ENCODE measurements at regions not wholly inside any gene's neighbourhood (a gene's known extent, or its start where the extent isn't known, plus 50 kb on each side); places are given as distances from the start of the nearest gene placed in this dataset.
"Not testable (repeated sequence)": the region's sequence is repeated elsewhere in the genome, so short reads cannot be mapped to it uniquely, and the experiment has no call there.

- no peak for DNase-seq (ENCODE audit: extremely low spot score)
- no peak for TF ChIP-seq CTCF (IDR thresholded peaks at IDR 0.05; ENCODE audit: control extremely low read depth, extremely low read depth, low read depth, missing control alignments)
- ChIA-PET CTCF (no interaction called here), POLR2A (no interaction called here)
These were observed 1294.5 kb downstream of the KHDRBS2 start for GRCh38 chr6:60991427-60992028.

GRCh38 chr6:60952500-60952899, 1333.5 kb downstream of the KHDRBS2 start:
- POLR2A ChIA-PET = no interaction called here
- CTCF ChIA-PET = no interaction called here
- DNase-seq (ENCODE audit: extremely low spot score) = no peak
- TF ChIP-seq CTCF (IDR thresholded peaks at IDR 0.05; ENCODE audit: control extremely low read depth, extremely low read depth, low read depth, missing control alignments) = no peak

DNA sequence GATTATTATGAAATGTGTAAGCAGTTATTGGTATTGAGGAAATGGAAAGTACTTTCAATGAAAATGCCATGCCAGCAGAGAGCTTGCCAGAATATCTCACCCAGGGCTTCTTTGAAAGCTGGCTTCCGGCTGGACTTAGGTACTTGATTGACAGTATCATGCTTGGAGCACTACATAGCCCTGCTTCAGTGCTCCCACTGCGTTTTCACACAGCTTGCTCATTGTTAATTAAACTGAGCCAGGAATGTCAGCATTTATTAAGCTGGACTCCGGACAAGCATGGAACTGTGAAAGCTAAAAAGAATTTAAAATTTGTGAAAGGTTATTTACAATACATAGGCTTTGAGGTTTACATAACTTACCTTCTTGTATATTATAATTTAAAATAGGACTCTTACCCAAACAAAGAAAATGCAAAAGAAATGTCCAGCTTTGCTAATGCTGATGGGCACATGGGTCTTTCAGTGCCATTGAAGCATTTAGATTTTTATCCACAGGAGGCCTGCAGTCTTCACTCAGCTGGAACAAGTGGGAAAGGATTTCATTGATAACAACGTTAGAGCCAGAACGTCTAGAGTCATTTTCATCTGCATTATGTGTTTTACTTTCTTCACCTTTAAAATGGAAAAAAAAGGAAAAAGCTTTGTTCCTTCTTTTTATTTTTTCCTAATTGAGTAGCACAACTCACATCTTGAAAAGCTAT, 1335.7 kb downstream of the KHDRBS2 start:
- CTCF ChIA-PET; POLR2A ChIA-PET; DNase-seq (ENCODE audit: extremely low spot score): not testable (repeated sequence)

DNA sequence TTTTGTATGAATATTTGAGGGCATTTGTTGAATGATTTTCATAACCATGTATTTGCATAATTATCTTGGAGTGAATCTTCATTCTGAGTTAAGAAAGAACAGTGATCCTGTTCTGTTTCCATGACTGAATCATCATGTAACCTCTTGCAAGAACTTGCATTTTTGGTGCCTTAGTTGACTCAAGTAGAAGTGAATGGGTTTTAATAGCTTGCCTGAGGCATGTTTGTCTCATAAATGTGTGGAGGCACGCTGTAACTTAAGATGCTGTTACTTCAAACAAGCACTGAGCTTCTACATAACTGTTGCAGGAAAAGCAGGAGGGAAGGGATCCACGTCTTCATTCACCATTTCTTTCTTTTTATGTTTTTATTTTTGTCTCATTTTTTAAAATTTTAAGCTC, 1338.6 kb downstream of the KHDRBS2 start:
- POLR2A ChIA-PET; DNase-seq (ENCODE audit: extremely low spot score); CTCF ChIA-PET: not testable (repeated sequence)

- CTCF ChIA-PET; POLR2A ChIA-PET; DNase-seq (ENCODE audit: extremely low spot score): not testable (repeated sequence)
These were observed 1341.2 kb downstream of the KHDRBS2 start for GRCh38 chr6:60944803-60945202.

GRCh38 chr6:60935970-60936369, 1350.1 kb downstream of the KHDRBS2 start:
- POLR2A ChIA-PET; CTCF ChIA-PET; DNase-seq (ENCODE audit: extremely low spot score): not testable (repeated sequence)

GRCh38 chr6:60919652-60920051, 1366.4 kb downstream of the KHDRBS2 start:
- CTCF ChIA-PET; POLR2A ChIA-PET; DNase-seq (ENCODE audit: extremely low spot score): not testable (repeated sequence)

GRCh38 chr6:60903860-60904259, 1382.2 kb downstream of the KHDRBS2 start:
- POLR2A ChIA-PET; CTCF ChIA-PET; DNase-seq (ENCODE audit: extremely low spot score): not testable (repeated sequence)

GRCh38 chr6:60893374-60893773, 1392.7 kb downstream of the KHDRBS2 start:
- CTCF ChIA-PET; DNase-seq (ENCODE audit: extremely low spot score); POLR2A ChIA-PET: not testable (repeated sequence)

GRCh38 chr6:60891606-60892005, 1394.4 kb downstream of the KHDRBS2 start:
- ChIA-PET POLR2A (no interaction called here), CTCF (no interaction called here)
- DNase-seq (ENCODE audit: extremely low spot score) = no peak
- no peak for TF ChIP-seq CTCF (IDR thresholded peaks at IDR 0.05; ENCODE audit: control extremely low read depth, extremely low read depth, low read depth, missing control alignments)

GRCh38 chr6:60877396-60877795, 1408.6 kb downstream of the KHDRBS2 start:
- CTCF ChIA-PET; POLR2A ChIA-PET; DNase-seq (ENCODE audit: extremely low spot score): not testable (repeated sequence)

GRCh38 chr6:60870779-60871178, 1415.2 kb downstream of the KHDRBS2 start:
- POLR2A ChIA-PET, CTCF ChIA-PET: not testable (repeated sequence)

More at GRCh38 chr6:60870779-60871178, 1415.2 kb downstream of the KHDRBS2 start:
- DNase-seq (ENCODE audit: extremely low spot score) = not testable (repeated sequence)
